ENCODE measurements at regions not wholly inside any gene's neighbourhood (a gene's known extent, or its start where the extent isn't known, plus 50 kb on each side); places are given as distances from the start of the nearest gene placed in this dataset.

DNA sequence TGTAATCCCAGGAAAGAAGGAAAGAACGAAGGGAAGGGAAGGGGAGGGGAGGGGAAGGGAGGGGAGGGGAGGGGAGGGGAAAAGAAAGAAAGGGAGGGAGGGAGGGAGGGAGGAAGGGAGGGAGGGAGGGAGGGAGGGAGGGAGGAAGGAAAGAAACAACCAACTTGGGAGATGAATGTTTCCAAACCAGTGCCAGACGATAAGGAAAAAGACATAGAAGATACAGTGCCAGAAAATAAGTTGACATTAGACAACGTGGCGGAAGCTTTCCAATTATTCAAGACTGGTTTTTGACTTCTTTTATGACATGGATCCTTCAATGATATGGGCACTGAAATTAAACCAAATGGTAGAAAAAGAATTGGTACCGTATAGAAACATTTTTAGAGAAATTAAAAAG, 181.2 kb upstream of the POU5F2 start:
- H3K4ac ChIP-seq (ENCODE audit: low read depth, low read length): no peak overlapping the region
- no peak overlapping the region for H3K9ac ChIP-seq (ENCODE audit: extremely low read depth, insufficient read length, low read length)
- H3K4me1 ChIP-seq (ENCODE audit: insufficient read depth, low read length): no peaks in the 10 kb centered on the region
- H3K4me3 Mint-ChIP-seq: no peak overlapping the region
- H3K79me1 ChIP-seq (ENCODE audit: insufficient read depth, low read depth, low read length, poor library complexity, severe bottlenecking): no peaks in the 10 kb centered on the region
- no peaks in the 10 kb centered on the region for H3K79me2 ChIP-seq (ENCODE audit: insufficient read depth, low read length)
- no peak overlapping the region for H3K14ac ChIP-seq (ENCODE audit: insufficient read depth, low read length)
- no CpG with 5 or more reads among the region's 5 CpGs for WGBS (ENCODE audit: extremely low coverage, insufficient read length, low lambda C conversion rate)
- H3K36me3 Mint-ChIP-seq (ENCODE audit: insufficient read depth in 1 of 3, low read depth in 3 of 3): no peaks in the 10 kb centered on the region
- H3K23ac ChIP-seq (ENCODE audit: insufficient read length, low read depth, low read length): no peak overlapping the region
- H4K5ac ChIP-seq (ENCODE audit: insufficient read length, low read depth, low read length): no peak overlapping the region
- no peak overlapping the region for H2BK5ac ChIP-seq (ENCODE audit: insufficient read length, low read length)
- no peak overlapping the region for H3T11ph ChIP-seq (ENCODE audit: low read length)
- H3K18ac ChIP-seq (ENCODE audit: insufficient read length, low read depth, low read length): no peak overlapping the region
- DNase-seq: no peak
- no peak overlapping the region for H3K4me2 ChIP-seq (ENCODE audit: insufficient read depth, insufficient read length, low read length)
- no peaks in the 10 kb centered on the region for H3K9me3 Mint-ChIP-seq
- no peaks in the 10 kb centered on the region for H3K23me2 ChIP-seq (ENCODE audit: insufficient read length, low read depth, low read length, poor library complexity, severe bottlenecking)
- no peak overlapping the region for H4K8ac ChIP-seq (replicated peaks; ENCODE audit: insufficient read length, low read depth, low read length)
- no peak overlapping the region for H2BK15ac ChIP-seq (ENCODE audit: low read depth, low read length)
- no peak overlapping the region for H4K91ac ChIP-seq (ENCODE audit: insufficient read length, low read depth, low read length)
- no peak overlapping the region for H3K56ac ChIP-seq (ENCODE audit: insufficient read length, low read depth, low read length)
- H3K4me1 Mint-ChIP-seq: peaks cover 8 to 10% of the 10 kb centered on the region in 2 experiments
- H3K27me3 ChIP-seq (ENCODE audit: insufficient read depth, low read length): no peaks in the 10 kb centered on the region
- H3K27ac ChIP-seq (ENCODE audit: insufficient read length, low read depth, low read length): no peak overlapping the region
- H2AK5ac ChIP-seq (ENCODE audit: insufficient read length, low read length): no peak overlapping the region
- H3K27me3 Mint-ChIP-seq (ENCODE audit: low read depth): no peaks in the 10 kb centered on the region
- H2BK20ac ChIP-seq (ENCODE audit: low read depth, low read length, poor library complexity, severe bottlenecking): no peak overlapping the region
- H3K9me3 ChIP-seq (ENCODE audit: control insufficient read depth, low read depth, low read length): no peaks in the 10 kb centered on the region
- H3K27ac Mint-ChIP-seq: no peak overlapping the region
- H2BK12ac ChIP-seq (ENCODE audit: insufficient read length, low read depth, low read length): no peak overlapping the region
- TF ChIP-seq, protein P1, sequence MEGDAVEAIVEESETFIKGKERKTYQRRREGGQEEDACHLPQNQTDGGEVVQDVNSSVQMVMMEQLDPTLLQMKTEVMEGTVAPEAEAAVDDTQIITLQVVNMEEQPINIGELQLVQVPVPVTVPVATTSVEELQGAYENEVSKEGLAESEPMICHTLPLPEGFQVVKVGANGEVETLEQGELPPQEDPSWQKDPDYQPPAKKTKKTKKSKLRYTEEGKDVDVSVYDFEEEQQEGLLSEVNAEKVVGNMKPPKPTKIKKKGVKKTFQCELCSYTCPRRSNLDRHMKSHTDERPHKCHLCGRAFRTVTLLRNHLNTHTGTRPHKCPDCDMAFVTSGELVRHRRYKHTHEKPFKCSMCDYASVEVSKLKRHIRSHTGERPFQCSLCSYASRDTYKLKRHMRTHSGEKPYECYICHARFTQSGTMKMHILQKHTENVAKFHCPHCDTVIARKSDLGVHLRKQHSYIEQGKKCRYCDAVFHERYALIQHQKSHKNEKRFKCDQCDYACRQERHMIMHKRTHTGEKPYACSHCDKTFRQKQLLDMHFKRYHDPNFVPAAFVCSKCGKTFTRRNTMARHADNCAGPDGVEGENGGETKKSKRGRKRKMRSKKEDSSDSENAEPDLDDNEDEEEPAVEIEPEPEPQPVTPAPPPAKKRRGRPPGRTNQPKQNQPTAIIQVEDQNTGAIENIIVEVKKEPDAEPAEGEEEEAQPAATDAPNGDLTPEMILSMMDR (conservative IDR thresholded peaks at IDR 0.05): no peak
- no peaks in the 10 kb centered on the region for H4K20me1 ChIP-seq (ENCODE audit: control insufficient read depth, insufficient read depth, insufficient read length)
- no peak overlapping the region for H2AFZ ChIP-seq (ENCODE audit: low read length)
- no peak overlapping the region for H2BK120ac ChIP-seq (ENCODE audit: low read depth, low read length, poor library complexity, severe bottlenecking)

Data from H9 (cell line).